Progenitor cell of endocrine pancreas (in vitro differentiated cells): ENCODE measurements at regions not wholly inside any gene's neighbourhood (a gene's known extent, or its start where the extent isn't known, plus 50 kb on each side); places are given as distances from the start of the nearest gene placed in this dataset.
"Not testable (repeated sequence)": the region's sequence is repeated elsewhere in the genome, so short reads cannot be mapped to it uniquely, and the experiment has no call there.

ENCODE experiments used
- DNase-seq: peaks from one replicate; pipeline ENCODE4 v3.0.0; 2021; ENCODE audit warnings: low spot score; ENCODE audit not compliant: unreplicated experiment
- H3K27ac Mint-ChIP-seq: 2 replicates; pipeline ENCODE4 v1.8.0; 2021; ENCODE audit warnings: mild to moderate bottlenecking, moderate library complexity, mixed read lengths
- H3K27me3 Mint-ChIP-seq: 2 replicates; pipeline ENCODE4 v1.8.0; 2021; ENCODE audit warnings: mixed read lengths
- H3K36me3 Mint-ChIP-seq: 2 replicates; pipeline ENCODE4 v1.8.0; 2022; ENCODE audit warnings: mixed read lengths; ENCODE audit not compliant: insufficient read depth
- H3K4me1 Mint-ChIP-seq: 2 replicates; pipeline ENCODE4 v1.8.0; 2021; ENCODE audit warnings: low read depth, mixed read lengths
- H3K4me3 Mint-ChIP-seq: 2 replicates; pipeline ENCODE4 v1.8.0; 2021; ENCODE audit warnings: low read depth, mild to moderate bottlenecking, moderate library complexity, mixed read lengths
- H3K9me3 Mint-ChIP-seq: 2 replicates; pipeline ENCODE4 v1.8.0; 2021; ENCODE audit warnings: low read depth, mixed read lengths
- CTCF ChIP-seq: fragments of 200-600 bp; sonication (generic); IDR thresholded peaks from one replicate; pipeline ENCODE4 v1.5.0; 2021; ENCODE audit warnings: antibody characterized with exemption, mild to moderate bottlenecking; ENCODE audit not compliant: unreplicated experiment

GRCh38 chr2:137900421-137901141 lies 63.7 kb upstream of the HNMT start:
- H3K36me3 Mint-ChIP-seq = no peaks in the 10 kb centered on the region
- no peak for TF ChIP-seq CTCF
- H3K4me3 Mint-ChIP-seq = no peak overlapping the region
- H3K9me3 Mint-ChIP-seq = no peaks in the 10 kb centered on the region
- no peak overlapping the region for H3K27ac Mint-ChIP-seq
- no peaks in the 10 kb centered on the region for H3K27me3 Mint-ChIP-seq
- DNase-seq = no peak
- H3K4me1 Mint-ChIP-seq = peaks cover 4% of the 10 kb centered on the region

GRCh38 chr2:137910641-137911040 lies 53.6 kb upstream of the HNMT start:
- H3K27me3 Mint-ChIP-seq = no peaks in the 10 kb centered on the region
- peak; percentile 80 for TF ChIP-seq CTCF
- H3K9me3 Mint-ChIP-seq = no peaks in the 10 kb centered on the region
- no peak overlapping the region for H3K27ac Mint-ChIP-seq
- no peaks in the 10 kb centered on the region for H3K36me3 Mint-ChIP-seq
- no peak for DNase-seq
- H3K4me1 Mint-ChIP-seq = peaks cover 7% of the 10 kb centered on the region
- no peak overlapping the region for H3K4me3 Mint-ChIP-seq

- Mint-ChIP-seq H3K27me3 (no peaks in the 10 kb centered on the region), H3K9me3 (no peaks in the 10 kb centered on the region), H3K4me1 (peaks cover 7% of the 10 kb centered on the region), H3K27ac (no peak overlapping the region), H3K36me3 (no peaks in the 10 kb centered on the region), H3K4me3 (no peak overlapping the region)
- no peak for TF ChIP-seq CTCF
- DNase-seq = no peak
Observed at GRCh38 chr2:137912371-137912770, 51.9 kb upstream of the HNMT start.

GRCh38 chr2:137913169-137913568 lies 51.1 kb upstream of the HNMT start:
- no peak for TF ChIP-seq CTCF
- Mint-ChIP-seq H3K27ac (no peak overlapping the region), H3K4me1 (peaks cover 7% of the 10 kb centered on the region), H3K27me3 (no peaks in the 10 kb centered on the region), H3K36me3 (no peaks in the 10 kb centered on the region), H3K4me3 (no peak overlapping the region), H3K9me3 (no peaks in the 10 kb centered on the region)
- no peak for DNase-seq

GRCh38 chr2:137913648-137914047 lies 50.6 kb upstream of the HNMT start:
- not testable (repeated sequence) for H3K27me3 Mint-ChIP-seq, H3K9me3 Mint-ChIP-seq, H3K4me3 Mint-ChIP-seq, H3K36me3 Mint-ChIP-seq, H3K4me1 Mint-ChIP-seq, H3K27ac Mint-ChIP-seq, DNase-seq
